ENCODE measurements at regions not wholly inside any gene's neighbourhood (a gene's known extent, or its start where the extent isn't known, plus 50 kb on each side); places are given as distances from the start of the nearest gene placed in this dataset.

DNA sequence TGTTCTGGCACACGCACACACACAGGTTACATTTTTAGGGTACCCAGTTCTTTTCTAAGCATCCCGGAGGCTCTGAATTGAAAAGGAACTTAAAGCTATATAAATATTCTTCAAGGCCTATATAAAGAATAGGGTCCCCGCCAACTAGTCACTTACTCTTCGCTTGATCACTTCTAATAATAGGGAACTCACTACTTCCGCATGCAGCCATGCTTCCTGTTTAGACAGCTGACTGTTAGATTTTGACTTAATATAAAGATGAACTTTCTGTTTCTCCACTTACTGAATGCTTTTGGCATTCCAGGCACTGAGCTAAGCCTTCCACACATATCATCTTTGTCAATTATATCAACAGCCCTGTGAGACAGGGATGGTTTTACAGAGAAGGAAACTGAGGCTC is 259.6 kb downstream of the TSHZ3 start (continued):
- TF ChIP-seq, protein P1, sequence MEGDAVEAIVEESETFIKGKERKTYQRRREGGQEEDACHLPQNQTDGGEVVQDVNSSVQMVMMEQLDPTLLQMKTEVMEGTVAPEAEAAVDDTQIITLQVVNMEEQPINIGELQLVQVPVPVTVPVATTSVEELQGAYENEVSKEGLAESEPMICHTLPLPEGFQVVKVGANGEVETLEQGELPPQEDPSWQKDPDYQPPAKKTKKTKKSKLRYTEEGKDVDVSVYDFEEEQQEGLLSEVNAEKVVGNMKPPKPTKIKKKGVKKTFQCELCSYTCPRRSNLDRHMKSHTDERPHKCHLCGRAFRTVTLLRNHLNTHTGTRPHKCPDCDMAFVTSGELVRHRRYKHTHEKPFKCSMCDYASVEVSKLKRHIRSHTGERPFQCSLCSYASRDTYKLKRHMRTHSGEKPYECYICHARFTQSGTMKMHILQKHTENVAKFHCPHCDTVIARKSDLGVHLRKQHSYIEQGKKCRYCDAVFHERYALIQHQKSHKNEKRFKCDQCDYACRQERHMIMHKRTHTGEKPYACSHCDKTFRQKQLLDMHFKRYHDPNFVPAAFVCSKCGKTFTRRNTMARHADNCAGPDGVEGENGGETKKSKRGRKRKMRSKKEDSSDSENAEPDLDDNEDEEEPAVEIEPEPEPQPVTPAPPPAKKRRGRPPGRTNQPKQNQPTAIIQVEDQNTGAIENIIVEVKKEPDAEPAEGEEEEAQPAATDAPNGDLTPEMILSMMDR (conservative IDR thresholded peaks at IDR 0.05; ENCODE audit: low read depth in 2 of 2) = no peak
- TF ChIP-seq, protein P2, sequence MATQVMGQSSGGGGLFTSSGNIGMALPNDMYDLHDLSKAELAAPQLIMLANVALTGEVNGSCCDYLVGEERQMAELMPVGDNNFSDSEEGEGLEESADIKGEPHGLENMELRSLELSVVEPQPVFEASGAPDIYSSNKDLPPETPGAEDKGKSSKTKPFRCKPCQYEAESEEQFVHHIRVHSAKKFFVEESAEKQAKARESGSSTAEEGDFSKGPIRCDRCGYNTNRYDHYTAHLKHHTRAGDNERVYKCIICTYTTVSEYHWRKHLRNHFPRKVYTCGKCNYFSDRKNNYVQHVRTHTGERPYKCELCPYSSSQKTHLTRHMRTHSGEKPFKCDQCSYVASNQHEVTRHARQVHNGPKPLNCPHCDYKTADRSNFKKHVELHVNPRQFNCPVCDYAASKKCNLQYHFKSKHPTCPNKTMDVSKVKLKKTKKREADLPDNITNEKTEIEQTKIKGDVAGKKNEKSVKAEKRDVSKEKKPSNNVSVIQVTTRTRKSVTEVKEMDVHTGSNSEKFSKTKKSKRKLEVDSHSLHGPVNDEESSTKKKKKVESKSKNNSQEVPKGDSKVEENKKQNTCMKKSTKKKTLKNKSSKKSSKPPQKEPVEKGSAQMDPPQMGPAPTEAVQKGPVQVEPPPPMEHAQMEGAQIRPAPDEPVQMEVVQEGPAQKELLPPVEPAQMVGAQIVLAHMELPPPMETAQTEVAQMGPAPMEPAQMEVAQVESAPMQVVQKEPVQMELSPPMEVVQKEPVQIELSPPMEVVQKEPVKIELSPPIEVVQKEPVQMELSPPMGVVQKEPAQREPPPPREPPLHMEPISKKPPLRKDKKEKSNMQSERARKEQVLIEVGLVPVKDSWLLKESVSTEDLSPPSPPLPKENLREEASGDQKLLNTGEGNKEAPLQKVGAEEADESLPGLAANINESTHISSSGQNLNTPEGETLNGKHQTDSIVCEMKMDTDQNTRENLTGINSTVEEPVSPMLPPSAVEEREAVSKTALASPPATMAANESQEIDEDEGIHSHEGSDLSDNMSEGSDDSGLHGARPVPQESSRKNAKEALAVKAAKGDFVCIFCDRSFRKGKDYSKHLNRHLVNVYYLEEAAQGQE (IDR thresholded peaks at IDR 0.05; ENCODE audit: unreplicated experiment) = no peak
- TF ChIP-seq POLR2AphosphoS5 (IDR thresholded peaks at IDR 0.05; ENCODE audit: low read depth) (no peak), EZH2phosphoT487 (IDR thresholded peaks at IDR 0.05; ENCODE audit: unreplicated experiment) (no peak), ZNF114 (CRISPR knock-in tag; IDR thresholded peaks at IDR 0.05) (no peak)
- TF ChIP-seq, protein P3, sequence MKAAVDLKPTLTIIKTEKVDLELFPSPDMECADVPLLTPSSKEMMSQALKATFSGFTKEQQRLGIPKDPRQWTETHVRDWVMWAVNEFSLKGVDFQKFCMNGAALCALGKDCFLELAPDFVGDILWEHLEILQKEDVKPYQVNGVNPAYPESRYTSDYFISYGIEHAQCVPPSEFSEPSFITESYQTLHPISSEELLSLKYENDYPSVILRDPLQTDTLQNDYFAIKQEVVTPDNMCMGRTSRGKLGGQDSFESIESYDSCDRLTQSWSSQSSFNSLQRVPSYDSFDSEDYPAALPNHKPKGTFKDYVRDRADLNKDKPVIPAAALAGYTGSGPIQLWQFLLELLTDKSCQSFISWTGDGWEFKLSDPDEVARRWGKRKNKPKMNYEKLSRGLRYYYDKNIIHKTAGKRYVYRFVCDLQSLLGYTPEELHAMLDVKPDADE (IDR thresholded peaks at IDR 0.05) = no peak

DNA sequence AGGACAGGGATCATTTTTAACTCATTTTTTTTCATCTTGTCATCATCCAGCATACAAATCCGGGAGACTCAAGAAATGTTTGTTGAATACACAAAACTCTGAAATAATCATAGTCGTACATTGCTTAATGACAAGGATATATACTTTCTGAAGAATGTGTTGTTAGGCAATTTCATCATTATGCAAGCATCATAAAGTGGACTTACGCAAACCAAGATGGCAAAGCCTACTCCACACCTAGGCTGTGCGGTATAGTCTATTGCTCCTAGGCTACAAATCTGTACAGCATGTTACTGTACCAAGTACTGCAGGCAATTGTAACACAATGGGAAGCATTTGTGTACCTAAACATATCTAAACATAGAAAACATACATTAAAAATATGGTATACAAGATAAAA is 264.1 kb downstream of the TSHZ3 start:
- H3K4me1 Mint-ChIP-seq = no peaks in the 10 kb centered on the region
- no peak overlapping the region for H3K27ac ChIP-seq (ENCODE audit: low read depth)
- H3K27me3 Mint-ChIP-seq (ENCODE audit: insufficient read depth, low read depth, poor library complexity) = no peaks in the 10 kb centered on the region
- H3K36me3 Mint-ChIP-seq (ENCODE audit: low read depth) = no peaks in the 10 kb centered on the region
- H2AFZ ChIP-seq = no peak overlapping the region
- H4K20me1 ChIP-seq (replicated peaks; ENCODE audit: insufficient read depth) = no peaks in the 10 kb centered on the region
- DNase-seq (ENCODE audit: low spot score) = no peak
- H3K9me3 Mint-ChIP-seq = no peaks in the 10 kb centered on the region
- no peaks in the 10 kb centered on the region for H3K36me3 ChIP-seq (ENCODE audit: insufficient read depth)
- no peaks in the 10 kb centered on the region for H3K4me1 ChIP-seq (ENCODE audit: insufficient read depth)
- H3K27ac Mint-ChIP-seq = no peak overlapping the region
- no peaks in the 10 kb centered on the region for H3F3A ChIP-seq (replicated peaks; ENCODE audit: low read depth)
- H3K27me3 ChIP-seq (ENCODE audit: insufficient read depth) = no peaks in the 10 kb centered on the region
- no peak overlapping the region for H3K4me3 ChIP-seq
- ATAC-seq = no peak
- H3K4me2 ChIP-seq = no peak overlapping the region
- no peak overlapping the region for H3K4me3 Mint-ChIP-seq
- no peaks in the 10 kb centered on the region for H3K79me2 ChIP-seq (replicated peaks; ENCODE audit: insufficient read depth)
- no peaks in the 10 kb centered on the region for H3K9me2 ChIP-seq (ENCODE audit: insufficient read depth)
- TF ChIP-seq, protein P2 (IDR thresholded peaks at IDR 0.05; ENCODE audit: unreplicated experiment) = no peak
- TF ChIP-seq NANOG (IDR thresholded peaks at IDR 0.05; ENCODE audit: borderline replicate concordance) (no peak), ZNF114 (CRISPR knock-in tag; IDR thresholded peaks at IDR 0.05) (no peak), ZNF331 (CRISPR knock-in tag; IDR thresholded peaks at IDR 0.05; ENCODE audit: low read depth) (no peak), EZH2 (IDR thresholded peaks at IDR 0.05; ENCODE audit: low read depth, unreplicated experiment) (no peak), JUNB (IDR thresholded peaks at IDR 0.05; ENCODE audit: unreplicated experiment) (no peak), POLR2AphosphoS5 (IDR thresholded peaks at IDR 0.05; ENCODE audit: low read depth) (no peak)
- TF ChIP-seq, protein P3 (IDR thresholded peaks at IDR 0.05) = no peak
